Suppressor macrophage treated with lipopolysaccharide for 1 hour (primary cell): ENCODE measurements at regions not wholly inside any gene's neighbourhood (a gene's known extent, or its start where the extent isn't known, plus 50 kb on each side); places are given as distances from the start of the nearest gene placed in this dataset.

Experiments used
- DNase-seq, 3 donors: peaks; one replicate each; pipeline ENCODE4 v3.0.0-alpha.2; 2020 to 2022

GRCh38 chr1:234554218-234554697, 55.7 kb downstream of the IRF2BP2 start:
- no peak for DNase-seq

DNA sequence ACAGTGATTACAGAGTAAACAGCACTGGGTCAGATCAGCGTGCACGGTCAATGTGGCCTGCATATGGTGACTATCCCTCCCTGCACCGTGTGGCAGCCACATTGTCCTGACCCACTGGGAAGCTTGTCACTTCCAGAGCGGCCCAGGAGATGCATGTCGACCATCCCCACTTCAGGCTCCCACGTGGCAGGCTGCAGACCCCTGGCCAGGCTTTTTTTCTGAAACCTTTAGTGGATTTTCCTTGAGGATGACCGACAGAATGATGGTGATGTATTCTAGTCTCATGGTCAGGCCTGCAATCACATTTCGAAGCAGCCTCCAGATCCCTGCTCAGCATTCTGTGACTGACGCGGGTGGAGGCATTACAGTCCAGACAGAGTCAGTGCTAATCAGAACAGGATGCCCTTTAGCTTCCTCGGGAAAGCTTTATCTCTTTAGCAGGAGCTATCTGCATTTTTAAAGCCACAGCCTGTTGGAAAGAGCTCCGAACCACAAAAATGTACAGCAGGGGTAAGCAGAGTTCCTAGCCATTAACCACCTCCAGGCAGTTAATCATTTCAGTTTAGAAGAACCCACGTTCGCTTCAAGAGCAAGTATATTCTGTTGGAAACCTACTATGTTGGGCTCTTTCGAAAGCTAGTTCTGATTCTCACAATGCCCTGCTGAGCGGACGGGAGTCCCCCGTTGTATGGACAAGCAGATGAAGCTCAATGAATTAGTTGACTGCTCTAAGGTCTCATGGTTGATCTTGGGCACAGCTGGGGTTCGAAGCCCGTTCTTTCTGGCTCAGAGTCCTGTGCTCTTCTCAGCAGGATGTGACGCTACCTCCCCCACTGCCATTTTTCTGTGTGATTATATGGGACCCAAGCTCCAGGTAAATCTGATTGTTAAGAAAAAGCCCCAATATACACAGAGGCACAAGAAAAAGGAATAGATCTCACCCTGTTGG, 56.5 kb downstream of the IRF2BP2 start:
- DNase-seq, result no peak

- DNase-seq, result no peak
Measured at GRCh38 chr1:234551032-234551378, 59.0 kb downstream of the IRF2BP2 start.

DNA sequence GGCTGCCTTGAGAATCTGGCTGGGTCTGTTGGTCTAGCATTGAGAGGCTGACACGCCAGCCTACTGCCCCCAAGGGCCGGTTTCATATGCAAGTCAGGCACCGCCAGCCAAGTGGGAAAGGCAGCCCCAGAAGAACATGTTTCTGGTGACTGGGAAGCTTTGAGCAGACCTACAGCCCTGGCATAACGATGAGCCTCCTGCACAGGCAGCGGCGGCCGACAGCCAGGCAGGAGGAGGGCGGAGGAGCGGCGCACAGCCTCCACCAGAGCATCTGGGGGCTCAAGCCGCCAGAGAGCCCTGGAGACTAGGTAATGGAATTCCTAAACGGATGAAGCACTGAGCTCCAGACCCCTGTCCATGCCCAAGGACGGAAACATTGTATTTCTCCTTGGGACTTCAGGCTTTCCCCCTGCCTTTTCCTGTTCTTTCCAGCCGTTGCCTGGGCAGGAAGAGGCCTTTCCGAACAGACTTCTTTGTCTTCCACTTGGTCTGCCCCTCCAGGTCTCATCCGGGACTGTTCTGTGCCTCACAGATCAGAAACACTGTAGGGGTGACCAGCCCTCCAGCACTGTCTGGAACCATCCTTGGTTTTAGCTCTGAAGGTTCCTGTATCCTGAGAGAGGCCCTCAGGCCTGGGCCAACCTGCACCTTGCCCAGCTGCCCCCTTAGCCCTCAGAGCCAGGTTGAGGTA, 59.5 kb downstream of the IRF2BP2 start:
- DNase-seq, result no peak

DNA sequence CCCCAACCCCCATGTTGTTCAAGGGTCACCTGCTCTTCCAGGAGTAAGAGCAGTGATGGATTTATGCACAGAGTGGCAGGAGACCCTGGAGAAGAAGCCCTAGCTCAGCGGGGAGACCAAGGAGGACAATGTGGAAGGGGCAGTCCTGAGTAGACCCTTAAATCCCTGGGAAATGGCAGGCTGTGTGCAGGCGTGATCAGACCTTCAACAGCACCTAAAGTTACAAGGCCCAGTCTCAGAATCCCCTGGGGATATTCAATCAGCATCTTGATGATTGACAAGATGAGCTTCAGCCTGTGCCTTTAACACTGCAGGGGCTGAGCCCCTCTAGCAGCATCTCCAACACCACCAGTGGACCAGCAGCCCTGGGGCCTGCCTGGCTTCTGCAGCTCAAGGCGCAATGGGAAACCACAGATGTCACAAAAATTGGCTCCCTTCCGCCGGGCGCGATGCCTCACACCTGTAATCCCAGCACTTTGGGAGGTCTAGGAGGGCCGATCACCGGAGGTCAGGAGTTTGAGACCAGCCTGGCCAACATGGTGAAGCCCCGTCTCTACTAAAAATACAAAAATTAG, 60.4 kb downstream of the IRF2BP2 start:
- DNase-seq, result no peak

DNA sequence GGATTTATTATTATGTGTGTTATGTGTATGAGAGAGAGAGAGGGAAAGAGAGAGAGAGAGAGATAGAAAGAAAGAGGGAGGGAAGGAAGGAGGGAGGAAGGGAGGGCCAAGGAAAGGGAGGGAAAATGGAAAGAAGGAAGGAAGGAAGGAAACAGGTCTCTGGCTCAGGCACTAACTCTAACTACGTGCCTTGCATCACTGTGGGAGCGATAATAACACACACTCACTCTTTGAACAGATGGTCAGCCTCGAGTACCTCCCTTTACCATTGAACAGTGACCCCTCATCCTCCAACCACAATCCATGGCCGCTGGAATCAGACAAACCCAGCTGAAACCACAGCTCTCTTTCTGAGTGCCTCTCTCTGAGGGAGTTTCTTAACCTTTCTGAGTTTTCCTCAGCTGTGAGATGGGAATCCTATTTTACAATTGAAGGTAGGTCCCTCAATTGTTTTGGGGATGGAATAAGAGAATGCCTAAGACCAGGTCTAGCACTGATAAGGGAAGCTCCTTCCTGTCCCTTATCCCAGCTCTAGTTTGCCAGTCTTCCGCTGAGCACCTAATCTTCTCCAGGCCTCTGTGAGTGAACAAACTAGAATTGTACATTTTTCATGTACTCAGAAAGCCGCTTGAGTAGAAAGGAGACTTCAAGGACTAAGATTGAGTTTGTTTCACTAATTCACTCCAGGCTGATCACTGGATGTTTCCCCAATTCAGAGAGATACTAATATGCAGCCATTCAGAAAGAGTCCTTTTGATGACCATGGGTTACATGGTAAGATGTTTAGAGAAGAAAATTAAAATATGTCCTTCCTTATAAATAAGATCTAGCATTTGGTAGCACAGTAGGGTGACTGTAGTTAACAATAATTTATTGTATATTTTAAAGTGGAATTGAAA, 62.8 kb downstream of the IRF2BP2 start:
- no peak for DNase-seq

DNA sequence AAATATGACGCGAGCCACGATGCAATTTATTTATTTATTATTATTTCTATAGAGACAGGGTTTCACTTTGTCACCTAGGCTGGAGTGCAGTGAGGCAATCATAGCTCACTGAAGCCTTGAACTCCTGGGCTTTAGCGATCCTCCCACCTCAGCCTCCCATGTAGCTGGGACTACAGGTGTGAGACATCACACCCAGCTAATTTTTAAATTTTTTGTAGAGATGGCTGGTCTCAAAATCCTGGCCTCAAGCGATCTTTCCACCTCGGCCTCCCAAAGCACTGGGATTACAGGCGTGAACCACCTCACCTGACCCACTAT, 63.6 kb downstream of the IRF2BP2 start:
- DNase-seq, result no peak

DNA sequence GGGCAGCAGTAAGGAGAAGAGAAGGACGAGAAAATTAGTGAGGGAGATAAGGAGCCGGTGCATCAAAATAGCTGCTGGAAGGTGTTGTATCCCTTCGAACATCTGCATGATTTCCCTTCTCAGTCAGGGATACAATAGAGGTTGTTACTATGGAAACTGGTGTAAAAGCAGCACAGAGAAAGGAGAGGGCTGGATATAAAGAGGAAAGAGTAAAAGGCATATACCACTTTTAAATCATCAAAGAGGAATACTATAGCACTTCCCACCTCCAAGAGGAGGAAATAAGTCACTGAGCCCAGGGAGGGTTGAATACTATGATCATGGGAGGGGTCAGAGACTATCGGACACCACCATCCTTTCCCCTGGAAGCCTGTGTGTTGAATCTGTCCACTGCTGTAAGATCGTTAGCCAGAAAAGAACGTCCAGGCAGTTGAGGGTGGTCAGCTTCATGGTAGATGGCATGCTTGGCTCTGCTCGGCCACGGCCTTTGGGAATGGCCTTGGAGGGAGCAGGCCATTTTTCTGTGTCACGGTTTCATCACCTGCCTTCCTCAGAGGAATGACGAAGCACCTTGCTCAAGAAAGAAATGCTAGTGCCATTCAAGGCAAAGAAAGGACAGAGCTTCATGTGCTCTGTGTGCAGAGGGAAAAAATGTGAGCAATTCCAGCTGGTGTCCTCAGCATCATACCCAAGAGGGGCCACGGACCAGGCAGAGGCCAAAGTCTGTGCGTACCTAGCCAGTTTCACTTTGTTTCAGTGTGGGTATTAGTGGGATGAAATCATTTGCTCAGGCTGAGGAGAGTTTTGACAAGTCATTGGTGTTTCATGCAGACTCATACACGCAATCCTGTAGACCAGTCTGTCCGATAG, 64.2 kb downstream of the IRF2BP2 start:
- no peak for DNase-seq

DNA sequence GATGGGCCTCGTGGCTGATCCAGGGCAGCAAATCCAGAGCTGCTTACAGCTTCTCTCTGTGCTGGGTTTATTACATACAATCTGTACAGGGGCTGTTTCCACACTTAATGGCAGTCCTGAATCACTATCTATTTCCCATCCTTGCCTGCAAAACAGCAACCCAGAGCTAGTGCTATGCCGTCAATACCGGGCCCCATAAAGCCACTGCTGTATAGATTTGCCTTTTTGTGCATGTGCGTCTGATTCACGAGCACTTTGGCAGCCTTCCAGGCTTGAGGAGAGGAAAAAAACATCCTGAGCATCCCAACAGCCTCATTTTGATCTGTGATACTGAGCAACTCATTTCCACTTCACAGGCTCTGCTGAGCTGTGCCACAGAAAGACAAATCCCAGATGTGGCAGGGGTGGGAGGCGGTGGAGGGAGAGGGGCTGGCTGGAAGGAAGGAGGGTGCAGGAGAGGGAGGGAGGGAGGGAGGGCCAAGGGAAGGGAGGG, 65.2 kb upstream of the TARBP1 start:
- DNase-seq, result peak; percentile 85 to 89 (median 87)

DNA sequence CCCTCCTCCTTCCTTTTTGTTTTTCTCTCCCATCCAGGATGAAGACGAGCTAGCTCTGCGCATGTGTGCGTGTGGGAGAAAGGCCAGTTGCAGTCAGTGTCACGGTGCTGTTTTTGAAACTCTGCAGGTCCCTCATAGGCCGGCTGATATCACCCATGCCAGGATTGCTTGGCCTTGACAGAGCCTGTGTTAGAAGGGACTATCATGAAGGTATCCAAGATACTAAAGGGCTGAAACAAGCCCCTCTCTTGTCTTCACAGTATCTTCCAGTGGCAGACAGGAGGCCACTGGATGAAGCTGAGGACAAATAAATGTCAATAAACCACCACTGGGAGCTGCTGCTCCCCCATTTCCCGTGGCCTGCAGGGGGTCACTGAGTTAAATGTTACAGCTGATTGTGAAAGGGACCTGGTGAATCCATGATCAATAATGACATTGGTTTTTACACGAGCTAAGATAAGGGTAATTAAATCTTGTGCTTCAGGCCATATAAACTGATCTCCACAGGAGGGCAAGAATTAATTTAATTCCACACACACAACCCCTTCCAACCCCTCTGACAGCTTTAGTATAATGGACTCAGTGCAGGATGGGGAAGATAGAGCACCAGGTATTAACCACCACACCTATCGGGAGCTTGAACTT, 64.6 kb upstream of the TARBP1 start:
- no peak for DNase-seq

- no peak for DNase-seq
Measured at GRCh38 chr1:234542211-234542850, 63.4 kb upstream of the TARBP1 start.

- no peak for DNase-seq
Measured at GRCh38 chr1:234541286-234541975, 62.5 kb upstream of the TARBP1 start.

GRCh38 chr1:234540404-234540762, 61.4 kb upstream of the TARBP1 start:
- no peak for DNase-seq

GRCh38 chr1:234539666-234540403, 60.9 kb upstream of the TARBP1 start:
- DNase-seq, result no peak

- DNase-seq, result peak in 1 of 3 donors; percentile 29
Measured at GRCh38 chr1:234538930-234539649, 60.1 kb upstream of the TARBP1 start.

- DNase-seq, result no peak
Measured at GRCh38 chr1:234538062-234538731, 59.2 kb upstream of the TARBP1 start.

- no peak for DNase-seq
Measured at GRCh38 chr1:234537236-234537635, 58.3 kb upstream of the TARBP1 start.

- DNase-seq, result no peak
Measured at GRCh38 chr1:234536741-234537140, 57.8 kb upstream of the TARBP1 start.
